ENCODE measurements at regions not wholly inside any gene's neighbourhood (a gene's known extent, or its start where the extent isn't known, plus 50 kb on each side); places are given as distances from the start of the nearest gene placed in this dataset.

DNA sequence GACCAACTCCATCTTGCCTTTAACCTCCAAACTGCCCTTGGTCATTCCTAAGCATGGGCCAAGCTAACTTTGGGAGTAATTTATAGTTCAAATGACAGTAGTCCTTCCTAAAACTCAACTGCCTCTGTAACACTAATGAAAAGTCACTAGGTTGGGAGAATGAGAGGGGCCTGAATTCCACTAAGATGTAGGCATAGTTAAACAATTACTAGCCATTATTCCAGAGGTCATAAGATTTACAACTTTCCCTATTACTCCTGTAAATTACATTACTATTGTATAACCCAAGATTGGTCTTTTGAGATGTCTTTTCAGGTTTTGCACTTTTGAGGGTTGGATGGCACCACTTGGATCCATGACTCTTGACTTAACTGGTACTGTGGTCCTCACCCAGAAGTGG lies 94.6 kb downstream of the SPP2 start:
- no peak for DNase-seq

- DNase-seq = no peak
Measured at GRCh38 chr2:234143896-234144295, 93.4 kb downstream of the SPP2 start.

DNA sequence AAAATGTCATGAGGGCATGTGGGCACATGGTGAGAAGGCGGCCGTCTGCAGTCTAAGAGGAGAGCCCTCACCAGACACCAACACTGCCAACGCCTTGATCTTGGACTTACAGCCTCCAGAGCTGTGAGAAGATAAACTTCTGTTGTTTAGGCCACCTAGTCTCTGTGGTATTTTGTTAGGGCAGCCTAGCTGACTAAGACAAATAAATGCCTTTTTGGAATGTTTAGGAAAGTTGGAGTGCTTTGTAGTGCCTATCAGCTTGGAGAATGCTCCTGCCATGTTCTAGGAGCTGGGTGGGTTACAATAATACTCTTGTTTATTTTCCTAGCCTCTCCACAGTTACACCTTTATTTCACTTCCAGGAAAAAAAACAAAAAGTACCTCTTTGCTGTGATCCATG lies 92.0 kb downstream of the SPP2 start:
- DNase-seq = no peak

GRCh38 chr2:234139755-234140154 lies 89.3 kb downstream of the SPP2 start:
- no peak for DNase-seq

- no peak for DNase-seq
Measured at GRCh38 chr2:234138836-234139235, 88.3 kb downstream of the SPP2 start.

DNA sequence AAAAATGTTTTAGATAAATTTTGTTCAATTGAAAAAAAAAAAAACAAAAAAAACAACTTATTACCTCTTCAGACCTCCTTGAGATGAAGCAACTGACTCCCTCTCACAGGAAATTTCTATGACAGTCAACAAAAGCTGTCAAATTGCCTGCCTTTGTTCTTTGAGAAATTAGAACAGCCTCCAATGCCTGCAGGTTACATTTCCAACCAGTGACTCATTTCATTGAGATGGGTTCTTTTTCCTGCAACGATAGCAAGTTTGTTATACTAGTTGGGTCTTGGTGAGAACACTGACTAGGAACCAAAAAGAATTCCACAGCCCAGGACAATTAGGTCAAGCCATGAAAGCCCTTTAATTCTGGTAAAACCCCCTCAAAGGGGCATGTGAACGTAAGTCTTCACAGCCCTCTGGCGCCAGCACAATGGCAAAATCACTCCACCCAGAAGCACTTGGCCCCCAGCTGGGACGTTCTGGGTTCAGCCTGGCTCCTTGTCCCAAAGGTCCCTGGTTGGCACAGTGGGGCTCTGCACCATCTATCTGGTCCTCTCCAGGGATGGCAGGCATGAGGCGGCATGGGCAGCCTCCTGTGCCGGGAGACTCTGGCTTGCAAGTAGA lies 87.0 kb downstream of the SPP2 start:
- DNase-seq = no peak

- DNase-seq = no peak
Measured at GRCh38 chr2:234136461-234136860, 86.0 kb downstream of the SPP2 start.

DNA sequence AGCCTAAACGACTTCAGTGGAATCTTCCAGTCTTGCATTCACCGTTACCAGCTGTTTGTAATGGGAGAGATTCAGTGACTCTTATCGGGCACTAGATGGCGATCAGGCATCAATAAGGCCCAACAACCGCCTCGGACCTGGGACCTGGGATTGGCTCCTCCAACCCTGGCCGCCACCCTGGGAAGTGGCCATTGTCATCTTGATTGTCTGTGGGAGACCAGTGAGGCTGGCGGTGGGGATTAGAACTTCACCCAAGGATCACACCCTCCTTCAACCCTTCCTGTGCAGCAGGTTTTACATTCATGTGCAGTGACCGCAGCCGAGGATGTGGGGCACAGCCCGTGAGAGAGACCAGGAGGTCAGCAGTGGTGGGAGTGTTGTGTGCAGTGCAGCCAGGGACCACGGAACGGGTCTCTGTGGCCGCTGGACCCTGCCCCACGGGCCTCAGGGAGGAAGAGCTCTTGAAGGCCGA lies 85.3 kb downstream of the SPP2 start:
- DNase-seq = peak; percentile 44 to 47

GRCh38 chr2:234134496-234134895 lies 84.0 kb downstream of the SPP2 start:
- no peak for DNase-seq

DNA sequence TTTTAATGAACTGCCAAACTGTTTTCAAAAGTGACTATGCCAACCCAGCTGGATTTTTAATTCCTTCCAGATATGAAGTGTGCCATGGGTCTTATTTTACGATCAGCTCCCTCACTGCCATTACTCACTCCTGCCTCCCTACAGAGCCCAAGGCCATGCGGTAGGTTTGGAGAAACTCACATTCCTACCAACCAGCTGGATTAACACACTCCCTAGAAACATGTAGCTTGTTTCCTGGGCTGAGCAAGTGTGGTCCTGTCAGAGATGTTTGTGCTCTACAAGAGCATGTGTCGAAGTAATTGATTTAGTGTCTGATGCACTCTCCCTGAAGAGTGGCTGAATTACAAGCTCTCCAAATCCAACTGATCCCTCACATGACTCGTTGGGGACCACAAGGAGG lies 82.5 kb downstream of the SPP2 start:
- no peak for DNase-seq

GRCh38 chr2:234130777-234131181 lies 80.3 kb downstream of the SPP2 start:
- no peak for DNase-seq

DNA sequence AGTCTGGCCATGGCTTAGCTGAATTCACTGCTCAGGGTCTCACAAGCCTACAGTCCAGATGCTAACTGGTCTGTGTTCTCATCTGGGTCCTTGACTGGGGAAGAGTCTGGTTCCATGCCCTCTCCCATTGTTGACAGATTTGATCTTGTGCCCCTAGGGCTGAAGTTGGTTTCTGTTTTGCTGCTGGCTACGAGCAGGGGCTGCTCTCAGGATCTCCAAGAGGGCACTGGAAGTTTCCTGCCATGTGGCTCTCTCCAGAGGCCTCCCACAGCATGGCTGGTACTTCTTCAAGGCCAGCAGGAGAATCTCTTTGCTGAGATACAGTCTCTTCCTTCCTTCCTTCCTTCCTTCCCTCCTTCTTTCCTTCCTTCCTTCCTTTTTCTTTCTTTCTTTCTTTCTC lies 78.1 kb downstream of the SPP2 start:
- no peak for DNase-seq

Data from stimulated activated CD4-positive, alpha-beta T cell treated with anti-CD3 and anti-CD28 coated beads, Interleukin-2, amount 100 ng/mL, for 48 hours (primary cell).